H7 (cell line): ENCODE measurements at regions not wholly inside any gene's neighbourhood (a gene's known extent, or its start where the extent isn't known, plus 50 kb on each side); places are given as distances from the start of the nearest gene placed in this dataset.
A peak's percentile ranks its signal among the peaks of the same experiment; 100 is the strongest.

Experiments used
- DNase-seq: peaks from one replicate; pipeline ENCODE4 v3.0.0; 2012
- H3K27me3 ChIP-seq: 2 replicates; pipeline ENCODE4 v1.6.0; 2011; ENCODE audit warnings: mild to moderate bottlenecking, low read length; ENCODE audit not compliant: control insufficient read depth, insufficient read depth
- H3K36me3 ChIP-seq: replicated peaks from 2 replicates; pipeline ENCODE4 v1.5.1; 2011; ENCODE audit warnings: low read length; ENCODE audit not compliant: control insufficient read depth, insufficient read depth
- H3K4me3 ChIP-seq: 2 replicates; pipeline ENCODE4 v1.5.1; 2011; ENCODE audit warnings: low read depth, mild to moderate bottlenecking, control low read depth, low read length, moderate library complexity; ENCODE audit not compliant: insufficient read depth

- DNase-seq: no peak
Measured at GRCh38 chr1:194341587-194341986, 1155.2 kb upstream of the B3GALT2 start.

GRCh38 chr1:194339471-194339870 lies 1153.1 kb upstream of the B3GALT2 start:
- DNase-seq: no peak
- Histone ChIP-seq H3K4me3 (no peak overlapping the region), H3K36me3 (no peaks in the 10 kb centered on the region), H3K27me3 (no peaks in the 10 kb centered on the region)

More at GRCh38 chr1:194341587-194341986, 1155.2 kb upstream of the B3GALT2 start:
- Histone ChIP-seq H3K27me3 (no peaks in the 10 kb centered on the region), H3K4me3 (no peak overlapping the region), H3K36me3 (no peaks in the 10 kb centered on the region)

GRCh38 chr1:194338241-194338948 lies 1152.0 kb upstream of the B3GALT2 start:
- DNase-seq: no peak
- H3K4me3 ChIP-seq: no peak overlapping the region
- H3K27me3 ChIP-seq: no peaks in the 10 kb centered on the region
- H3K36me3 ChIP-seq: no peaks in the 10 kb centered on the region

GRCh38 chr1:194333240-194333639 lies 1146.8 kb upstream of the B3GALT2 start:
- Histone ChIP-seq H3K4me3 (no peak overlapping the region), H3K27me3 (no peaks in the 10 kb centered on the region), H3K36me3 (no peaks in the 10 kb centered on the region)
- no peak for DNase-seq

GRCh38 chr1:194331758-194332157 lies 1145.3 kb upstream of the B3GALT2 start:
- Histone ChIP-seq H3K4me3 (no peak overlapping the region), H3K27me3 (no peaks in the 10 kb centered on the region), H3K36me3 (no peaks in the 10 kb centered on the region)
- no peak for DNase-seq

- no peak for DNase-seq
- Histone ChIP-seq H3K36me3 (no peaks in the 10 kb centered on the region), H3K27me3 (no peaks in the 10 kb centered on the region), H3K4me3 (no peak overlapping the region)
Measured at GRCh38 chr1:194322751-194323150, 1136.3 kb upstream of the B3GALT2 start.

- Histone ChIP-seq H3K27me3 (no peaks in the 10 kb centered on the region), H3K4me3 (no peak overlapping the region), H3K36me3 (no peaks in the 10 kb centered on the region)
- no peak for DNase-seq
Measured at GRCh38 chr1:194318790-194319280, 1132.4 kb upstream of the B3GALT2 start.

GRCh38 chr1:194309697-194310096 lies 1123.3 kb upstream of the B3GALT2 start:
- Histone ChIP-seq H3K36me3 (no peaks in the 10 kb centered on the region), H3K27me3 (no peaks in the 10 kb centered on the region), H3K4me3 (no peak overlapping the region)
- DNase-seq: no peak

- Histone ChIP-seq H3K36me3 (no peaks in the 10 kb centered on the region), H3K4me3 (no peak overlapping the region), H3K27me3 (no peaks in the 10 kb centered on the region)
- DNase-seq: no peak
Measured at GRCh38 chr1:194309269-194309668, 1122.9 kb upstream of the B3GALT2 start.

GRCh38 chr1:194300776-194301175 lies 1114.4 kb upstream of the B3GALT2 start:
- Histone ChIP-seq H3K4me3 (no peak overlapping the region), H3K36me3 (no peaks in the 10 kb centered on the region), H3K27me3 (no peaks in the 10 kb centered on the region)
- DNase-seq: no peak

- Histone ChIP-seq H3K4me3 (no peak overlapping the region), H3K27me3 (no peaks in the 10 kb centered on the region), H3K36me3 (no peaks in the 10 kb centered on the region)
- DNase-seq: no peak
Measured at GRCh38 chr1:194300340-194300739, 1113.9 kb upstream of the B3GALT2 start.

GRCh38 chr1:194298007-194298598 lies 1111.7 kb upstream of the B3GALT2 start:
- H3K36me3 ChIP-seq: no peaks in the 10 kb centered on the region
- no peaks in the 10 kb centered on the region; the same call in 1 of the 2 replicates for H3K27me3 ChIP-seq
- H3K4me3 ChIP-seq: no peak overlapping the region
- DNase-seq: no peak

- no peaks in the 10 kb centered on the region; the same call in 1 of the 2 replicates for H3K27me3 ChIP-seq
- DNase-seq: no peak
- no peak overlapping the region for H3K4me3 ChIP-seq
Measured at GRCh38 chr1:194297094-194297493, 1110.7 kb upstream of the B3GALT2 start.

GRCh38 chr1:194296201-194296600 lies 1109.8 kb upstream of the B3GALT2 start:
- DNase-seq: no peak
- no peaks in the 10 kb centered on the region for H3K36me3 ChIP-seq
- no peak overlapping the region for H3K4me3 ChIP-seq
- H3K27me3 ChIP-seq: no peaks in the 10 kb centered on the region; the same call in 1 of the 2 replicates

More at GRCh38 chr1:194297094-194297493, 1110.7 kb upstream of the B3GALT2 start:
- no peaks in the 10 kb centered on the region for H3K36me3 ChIP-seq

GRCh38 chr1:194295685-194296084 lies 1109.3 kb upstream of the B3GALT2 start:
- Histone ChIP-seq H3K27me3 (no peaks in the 10 kb centered on the region; the same call in 1 of the 2 replicates), H3K36me3 (no peaks in the 10 kb centered on the region), H3K4me3 (no peak overlapping the region)
- DNase-seq: peak; percentile 3
